ENCODE measurements at regions not wholly inside any gene's neighbourhood (a gene's known extent, or its start where the extent isn't known, plus 50 kb on each side); places are given as distances from the start of the nearest gene placed in this dataset.

DNA sequence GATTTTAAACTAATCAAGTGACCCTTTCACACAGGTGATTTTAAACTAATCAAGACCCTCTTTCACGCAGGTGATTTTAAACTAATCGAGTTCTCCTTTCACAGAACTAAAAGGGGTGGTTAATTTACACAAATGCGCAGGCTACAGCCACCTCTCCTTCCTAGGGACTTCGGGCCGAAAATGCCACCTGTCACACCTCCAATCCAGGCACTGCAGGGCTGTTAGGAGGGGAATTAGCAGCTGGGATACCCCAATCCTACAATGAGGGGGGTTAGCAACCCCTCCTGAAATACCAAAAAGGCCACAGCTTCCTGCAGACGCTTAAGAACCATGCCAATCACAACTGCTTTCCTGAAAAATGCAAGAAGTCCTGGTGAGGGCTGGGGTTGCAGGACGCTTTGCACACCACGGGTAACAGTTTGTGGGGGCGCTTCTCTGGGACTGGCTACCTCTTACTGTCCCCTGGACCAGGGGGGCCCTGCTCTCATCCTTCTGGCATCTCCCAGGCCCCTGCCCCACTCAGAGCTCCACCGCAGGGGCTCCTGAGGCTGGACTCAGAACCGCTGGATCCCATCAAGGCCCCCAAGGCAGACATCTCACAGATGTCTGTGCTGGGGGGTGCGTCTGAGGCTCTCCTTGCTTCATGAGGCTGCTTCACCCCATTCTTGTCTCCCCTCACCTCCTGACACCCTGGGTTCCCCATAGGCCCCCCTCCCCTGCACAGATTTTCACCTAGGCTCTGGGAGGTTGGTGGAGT, 145.9 kb downstream of the OR4M2 start:
- TF ChIP-seq, protein P1, sequence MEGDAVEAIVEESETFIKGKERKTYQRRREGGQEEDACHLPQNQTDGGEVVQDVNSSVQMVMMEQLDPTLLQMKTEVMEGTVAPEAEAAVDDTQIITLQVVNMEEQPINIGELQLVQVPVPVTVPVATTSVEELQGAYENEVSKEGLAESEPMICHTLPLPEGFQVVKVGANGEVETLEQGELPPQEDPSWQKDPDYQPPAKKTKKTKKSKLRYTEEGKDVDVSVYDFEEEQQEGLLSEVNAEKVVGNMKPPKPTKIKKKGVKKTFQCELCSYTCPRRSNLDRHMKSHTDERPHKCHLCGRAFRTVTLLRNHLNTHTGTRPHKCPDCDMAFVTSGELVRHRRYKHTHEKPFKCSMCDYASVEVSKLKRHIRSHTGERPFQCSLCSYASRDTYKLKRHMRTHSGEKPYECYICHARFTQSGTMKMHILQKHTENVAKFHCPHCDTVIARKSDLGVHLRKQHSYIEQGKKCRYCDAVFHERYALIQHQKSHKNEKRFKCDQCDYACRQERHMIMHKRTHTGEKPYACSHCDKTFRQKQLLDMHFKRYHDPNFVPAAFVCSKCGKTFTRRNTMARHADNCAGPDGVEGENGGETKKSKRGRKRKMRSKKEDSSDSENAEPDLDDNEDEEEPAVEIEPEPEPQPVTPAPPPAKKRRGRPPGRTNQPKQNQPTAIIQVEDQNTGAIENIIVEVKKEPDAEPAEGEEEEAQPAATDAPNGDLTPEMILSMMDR (optimal IDR thresholded peaks at IDR 0.05 in 1 of 3, IDR thresholded peaks at IDR 0.05 in 1 of 3, conservative IDR thresholded peaks at IDR 0.05 in 1 of 3; ENCODE audit: extremely low read depth in 1 of 3, insufficient read depth in 2 of 3, low read length in 3 of 3) = no peak
- no peak for TF ChIP-seq EZH2 (IDR thresholded peaks at IDR 0.05; ENCODE audit: low read length)
- Histone ChIP-seq H3K9me3 (ENCODE audit: control insufficient read depth, low read depth, low read length) (peaks cover 53% of the 10 kb centered on the region), H3K9me1 (ENCODE audit: control insufficient read depth, extremely low read depth, insufficient read depth, low read length) (no peaks in the 10 kb centered on the region), H3K4me1 (ENCODE audit: control insufficient read depth, extremely low read depth, insufficient read depth, low read length) (no peaks in the 10 kb centered on the region), H3K4me3 (ENCODE audit: control insufficient read depth in 2 of 3, extremely low read depth in 1 of 3, insufficient read depth in 2 of 3, low read depth in 1 of 3, low read length in 3 of 3) (no peak overlapping the region), H3K27me3 (ENCODE audit: control insufficient read depth, extremely low read depth, insufficient read depth, low read length) (no peaks in the 10 kb centered on the region), H3K27ac (ENCODE audit: control insufficient read depth, insufficient read depth, low read length) (no peak overlapping the region), H3K79me2 (ENCODE audit: control insufficient read depth, insufficient read depth, low read length) (no peaks in the 10 kb centered on the region), H3K4me2 (ENCODE audit: control insufficient read depth, extremely low read depth, insufficient read depth, low read depth, low read length) (no peak overlapping the region), H3K9ac (ENCODE audit: control insufficient read depth, extremely low read depth, insufficient read depth, low read length) (no peak overlapping the region), H2AFZ (ENCODE audit: control insufficient read depth, low read length) (no peak overlapping the region), H3K36me3 (ENCODE audit: control insufficient read depth in 2 of 2, extremely low read depth in 1 of 2, insufficient read depth in 2 of 2, low read length in 2 of 2) (no peaks in the 10 kb centered on the region), H4K20me1 (ENCODE audit: control insufficient read depth, extremely low read depth, insufficient read depth, low read length) (no peaks in the 10 kb centered on the region)
- DNase-seq (ENCODE audit: low read depth, low spot score) = no peak
- FAIRE-seq = no peak
- dilution Hi-C loops (cut with MboI; ENCODE audit: extremely low pct_ligation_motif_present, low sequenced_read_pairs) = no loop called here

DNA sequence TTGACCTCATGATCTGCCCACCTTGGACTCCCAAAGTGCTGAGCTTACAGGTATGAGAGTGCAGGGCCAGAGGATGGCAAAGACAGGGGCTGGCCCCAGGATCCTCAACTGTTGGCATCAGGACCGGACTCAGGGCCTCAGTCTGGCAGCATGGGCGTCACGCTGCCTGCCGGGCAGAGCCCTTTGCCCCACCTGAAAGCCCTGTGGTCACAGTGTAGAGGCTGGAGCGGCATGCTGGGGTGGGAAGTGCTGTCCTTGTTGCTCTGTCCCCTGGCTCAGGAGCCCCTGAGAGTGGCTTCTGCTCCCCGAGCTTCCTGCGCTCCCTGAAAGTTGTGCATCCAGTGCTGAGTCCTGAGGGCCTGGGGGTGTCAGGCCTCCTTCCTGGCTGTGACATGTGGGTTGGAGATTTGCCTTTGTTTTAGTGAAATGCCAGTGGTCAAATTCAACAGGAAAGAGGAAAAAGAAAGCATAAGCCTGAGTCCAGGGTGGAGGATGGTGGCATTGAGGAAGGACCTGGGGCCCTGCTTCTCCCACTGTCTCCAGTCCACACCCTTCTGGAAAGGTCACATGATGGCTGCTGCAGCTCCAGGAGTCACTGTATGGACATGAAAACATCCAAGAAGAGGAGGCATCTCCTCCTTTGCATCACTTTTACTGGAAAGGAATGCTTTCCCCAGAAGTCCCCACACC, 147.2 kb downstream of the OR4M2 start:
- dilution Hi-C loops (cut with MboI; ENCODE audit: extremely low pct_ligation_motif_present, low sequenced_read_pairs) = no loop called here
- Histone ChIP-seq H3K79me2 (ENCODE audit: control insufficient read depth, insufficient read depth, low read length) (no peaks in the 10 kb centered on the region), H3K9me1 (ENCODE audit: control insufficient read depth, extremely low read depth, insufficient read depth, low read length) (no peaks in the 10 kb centered on the region), H3K36me3 (ENCODE audit: control insufficient read depth in 2 of 2, extremely low read depth in 1 of 2, insufficient read depth in 2 of 2, low read length in 2 of 2) (no peaks in the 10 kb centered on the region), H3K9me3 (ENCODE audit: control insufficient read depth, low read depth, low read length) (peaks cover 50% of the 10 kb centered on the region), H4K20me1 (ENCODE audit: control insufficient read depth, extremely low read depth, insufficient read depth, low read length) (no peaks in the 10 kb centered on the region), H3K4me1 (ENCODE audit: control insufficient read depth, extremely low read depth, insufficient read depth, low read length) (no peaks in the 10 kb centered on the region), H3K9ac (ENCODE audit: control insufficient read depth, extremely low read depth, insufficient read depth, low read length) (no peak overlapping the region), H3K27me3 (ENCODE audit: control insufficient read depth, extremely low read depth, insufficient read depth, low read length) (no peaks in the 10 kb centered on the region), H3K27ac (ENCODE audit: control insufficient read depth, insufficient read depth, low read length) (no peak overlapping the region), H3K4me2 (ENCODE audit: control insufficient read depth, extremely low read depth, insufficient read depth, low read depth, low read length) (no peak overlapping the region), H2AFZ (ENCODE audit: control insufficient read depth, low read length) (no peak overlapping the region), H3K4me3 (ENCODE audit: control insufficient read depth in 2 of 3, extremely low read depth in 1 of 3, insufficient read depth in 2 of 3, low read depth in 1 of 3, low read length in 3 of 3) (no peak overlapping the region)
- DNase-seq (ENCODE audit: low read depth, low spot score) = no peak
- no peak for TF ChIP-seq EZH2 (IDR thresholded peaks at IDR 0.05; ENCODE audit: low read length)
- TF ChIP-seq, protein P1 (optimal IDR thresholded peaks at IDR 0.05 in 1 of 3, IDR thresholded peaks at IDR 0.05 in 1 of 3, conservative IDR thresholded peaks at IDR 0.05 in 1 of 3; ENCODE audit: extremely low read depth in 1 of 3, insufficient read depth in 2 of 3, low read length in 3 of 3) = no peak
- no peak for FAIRE-seq
